ENCODE measurements at regions not wholly inside any gene's neighbourhood (a gene's known extent, or its start where the extent isn't known, plus 50 kb on each side); places are given as distances from the start of the nearest gene placed in this dataset.

- TF ChIP-seq CTCF (IDR thresholded peaks at IDR 0.05; ENCODE audit: low read length) (no peak), EZH2phosphoT487 (IDR thresholded peaks at IDR 0.05; ENCODE audit: low read length) (no peak)
These were observed 129.0 kb upstream of the AGR3 start for GRCh38 chr7:17010637-17011300.

All from MM.1S (cell line).